Keratinocyte (primary cell): ENCODE measurements at regions not wholly inside any gene's neighbourhood (a gene's known extent, or its start where the extent isn't known, plus 50 kb on each side); places are given as distances from the start of the nearest gene placed in this dataset.

ENCODE experiments used
- DNase-seq: peaks from one replicate; pipeline ENCODE4 v3.0.0-alpha.2; 2011; ENCODE audit warnings: low read depth, missing footprints, low spot score
- FAIRE-seq: peaks from 2 replicates; lab custom pipeline; 2011; peaks lifted over from hg19 to GRCh38; lab: Jason Lieb, UNC
- H2AFZ ChIP-seq: 2 replicates; pipeline ENCODE4 v1.6.0; 2012; ENCODE audit warnings: low read length, control low read depth, inconsistent platforms; ENCODE audit not compliant: control insufficient read depth
- H3K27ac ChIP-seq: 2 replicates; pipeline ENCODE4 v1.5.1; 2011; ENCODE audit warnings: low read length; ENCODE audit not compliant: control insufficient read depth, insufficient read depth
- H3K27me3 ChIP-seq: 3 replicates; pipeline ENCODE4 v1.6.0; 2011; ENCODE audit warnings: low read length; ENCODE audit not compliant: control insufficient read depth, insufficient read depth; ENCODE audit errors: extremely low read depth
- H3K36me3 ChIP-seq, 2 experiments: 2 replicates in 1 of 2; 3 replicates in 1 of 2; pipeline ENCODE4 v1.5.1; 2011; ENCODE audit warnings: low read length in 2 of 2, mild to moderate bottlenecking in 1 of 2; ENCODE audit not compliant: control insufficient read depth in 2 of 2, insufficient read depth in 2 of 2; ENCODE audit errors: extremely low read depth in 1 of 2
- H3K4me1 ChIP-seq: 3 replicates; pipeline ENCODE4 v1.5.1; 2011; ENCODE audit warnings: low read length; ENCODE audit not compliant: control insufficient read depth, insufficient read depth; ENCODE audit errors: extremely low read depth
- H3K4me2 ChIP-seq: 3 replicates; pipeline ENCODE4 v1.6.0; 2011; ENCODE audit warnings: low read depth, low read length; ENCODE audit not compliant: control insufficient read depth, insufficient read depth; ENCODE audit errors: extremely low read depth
- H3K4me3 ChIP-seq, 3 experiments: fragments of 200-600 bp in 1 of 3; sonication (generic) in 1 of 3; 2 replicates in 2 of 3; 3 replicates in 1 of 3; pipeline ENCODE4 v1.5.1; 2011 to 2016; ENCODE audit warnings: low read length in 3 of 3, mild to moderate bottlenecking in 3 of 3, control low read depth in 2 of 3, inconsistent platforms in 1 of 3, low read depth in 1 of 3, mixed read lengths in 1 of 3, mixed run types in 1 of 3, moderate library complexity in 1 of 3; ENCODE audit not compliant: control insufficient read depth in 2 of 3, insufficient read depth in 2 of 3; ENCODE audit errors: extremely low read depth in 1 of 3
- H3K79me2 ChIP-seq: 2 replicates; pipeline ENCODE4 v1.6.0; 2012; ENCODE audit warnings: low read length; ENCODE audit not compliant: control insufficient read depth, insufficient read depth
- H3K9ac ChIP-seq: 3 replicates; pipeline ENCODE4 v1.6.0; 2011; ENCODE audit warnings: low read length; ENCODE audit not compliant: control insufficient read depth, insufficient read depth; ENCODE audit errors: extremely low read depth
- H3K9me1 ChIP-seq: 3 replicates; pipeline ENCODE4 v1.6.0; 2011; ENCODE audit warnings: low read length; ENCODE audit not compliant: control insufficient read depth, insufficient read depth; ENCODE audit errors: extremely low read depth
- H3K9me3 ChIP-seq: 2 replicates; pipeline ENCODE4 v1.5.1; 2012; ENCODE audit warnings: low read depth, low read length; ENCODE audit not compliant: control insufficient read depth
- H4K20me1 ChIP-seq: 3 replicates; pipeline ENCODE4 v1.6.0; 2011; ENCODE audit warnings: low read length; ENCODE audit not compliant: control insufficient read depth, insufficient read depth; ENCODE audit errors: extremely low read depth
- EZH2 ChIP-seq: IDR thresholded peaks from one replicate; pipeline ENCODE4 v1.6.1; 2012; ENCODE audit warnings: inconsistent platforms, mild to moderate bottlenecking, low read length, moderate library complexity
- dilution Hi-C: fragments of 300-500 bp; cut with MboI; formaldehyde crosslinking; loops from one replicate; pipeline ENCODE4 v1.7.0; 2020; ENCODE audit warnings: low sequenced_read_pairs; ENCODE audit not compliant: extremely low pct_ligation_motif_present
- TF ChIP-seq, protein P1 (sequence below), 3 experiments: IDR thresholded peaks in 1 of 3; conservative IDR thresholded peaks in 1 of 3; optimal IDR thresholded peaks in 1 of 3; 2 replicates in 2 of 3; 3 replicates in 1 of 3; pipeline versions ENCODE3 to v1.5.1; 2011; ENCODE audit warnings: low read length in 3 of 3, mild to moderate bottlenecking in 3 of 3, moderate library complexity in 2 of 3, control low read depth in 1 of 3, inconsistent platforms in 1 of 3; ENCODE audit not compliant: insufficient read depth in 2 of 3; ENCODE audit errors: extremely low read depth in 1 of 3

DNA sequence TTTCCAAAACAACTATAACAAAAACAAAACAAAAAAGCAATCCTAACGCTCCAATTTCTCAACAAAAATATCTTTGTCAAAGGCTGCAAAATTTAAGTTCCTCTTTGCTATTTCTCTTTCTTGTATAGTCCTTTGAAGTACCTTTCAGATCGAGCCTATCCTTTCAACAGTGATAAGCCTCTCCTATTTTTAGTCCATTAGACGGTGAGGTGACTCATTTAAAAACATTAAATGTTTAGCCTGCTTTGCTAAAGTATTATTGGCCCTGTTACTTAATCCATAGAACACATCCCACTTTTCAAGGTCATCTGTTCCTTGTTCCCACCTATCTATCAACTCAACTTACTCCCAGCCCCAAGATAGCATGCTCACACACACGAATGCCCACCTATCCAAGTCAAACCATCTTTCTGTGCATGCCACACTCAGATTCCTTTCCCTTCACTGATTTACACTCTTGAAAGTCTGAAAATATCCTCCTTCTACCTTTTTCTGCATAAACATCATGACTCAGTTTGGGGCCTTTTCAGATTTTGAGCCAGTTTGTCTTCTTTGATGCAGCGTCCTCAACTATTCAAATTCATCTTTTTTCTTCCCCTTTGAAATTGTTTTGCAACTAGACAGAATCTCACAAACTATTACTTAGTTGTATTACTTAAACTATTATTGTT lies 224.9 kb upstream of the TMEM229A start:
- FAIRE-seq = peak; percentile 32
- Histone ChIP-seq H3K27ac (no peak overlapping the region), H3K4me1 (no peaks in the 10 kb centered on the region)

DNA sequence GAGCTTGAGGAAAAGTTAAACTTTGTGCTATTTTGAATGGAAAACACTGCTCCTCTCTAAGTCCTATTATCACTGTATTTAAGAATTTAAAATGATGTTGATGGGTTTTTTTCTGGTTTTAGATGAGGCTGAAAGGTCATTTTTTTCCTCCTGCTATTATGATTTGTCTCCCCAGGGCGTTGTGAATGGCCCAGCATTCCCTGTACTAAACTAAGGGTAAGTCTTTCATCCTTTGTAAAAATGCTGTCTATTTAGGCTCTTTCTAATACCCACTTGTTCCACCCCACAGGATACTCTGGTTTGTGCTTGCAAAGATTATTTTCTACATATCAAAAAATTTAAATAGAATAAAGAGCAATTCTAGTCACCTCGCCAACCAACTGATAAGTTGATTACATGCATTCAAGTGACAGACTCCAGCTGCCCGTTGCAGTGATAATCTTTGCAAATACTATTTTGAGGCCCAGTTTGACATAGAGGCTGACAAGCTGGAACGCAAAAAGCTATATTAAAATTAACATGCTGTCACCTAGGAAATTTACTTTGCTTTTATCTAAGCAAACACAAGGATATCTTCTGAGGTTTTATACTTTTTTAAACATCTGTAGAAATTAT lies 222.3 kb upstream of the TMEM229A start:
- no peak overlapping the region for H3K9ac ChIP-seq
- TF ChIP-seq EZH2 = no peak
- TF ChIP-seq, protein P1, sequence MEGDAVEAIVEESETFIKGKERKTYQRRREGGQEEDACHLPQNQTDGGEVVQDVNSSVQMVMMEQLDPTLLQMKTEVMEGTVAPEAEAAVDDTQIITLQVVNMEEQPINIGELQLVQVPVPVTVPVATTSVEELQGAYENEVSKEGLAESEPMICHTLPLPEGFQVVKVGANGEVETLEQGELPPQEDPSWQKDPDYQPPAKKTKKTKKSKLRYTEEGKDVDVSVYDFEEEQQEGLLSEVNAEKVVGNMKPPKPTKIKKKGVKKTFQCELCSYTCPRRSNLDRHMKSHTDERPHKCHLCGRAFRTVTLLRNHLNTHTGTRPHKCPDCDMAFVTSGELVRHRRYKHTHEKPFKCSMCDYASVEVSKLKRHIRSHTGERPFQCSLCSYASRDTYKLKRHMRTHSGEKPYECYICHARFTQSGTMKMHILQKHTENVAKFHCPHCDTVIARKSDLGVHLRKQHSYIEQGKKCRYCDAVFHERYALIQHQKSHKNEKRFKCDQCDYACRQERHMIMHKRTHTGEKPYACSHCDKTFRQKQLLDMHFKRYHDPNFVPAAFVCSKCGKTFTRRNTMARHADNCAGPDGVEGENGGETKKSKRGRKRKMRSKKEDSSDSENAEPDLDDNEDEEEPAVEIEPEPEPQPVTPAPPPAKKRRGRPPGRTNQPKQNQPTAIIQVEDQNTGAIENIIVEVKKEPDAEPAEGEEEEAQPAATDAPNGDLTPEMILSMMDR (optimal IDR thresholded peaks at IDR 0.05 in 1 of 3, IDR thresholded peaks at IDR 0.05 in 1 of 3, conservative IDR thresholded peaks at IDR 0.05 in 1 of 3; ENCODE audit: extremely low read depth in 1 of 3, insufficient read depth in 2 of 3, low read length in 3 of 3) = no peak
- H3K4me2 ChIP-seq = no peak overlapping the region
- no peaks in the 10 kb centered on the region for H4K20me1 ChIP-seq
- H3K79me2 ChIP-seq = no peaks in the 10 kb centered on the region
- FAIRE-seq = no peak
- no peak overlapping the region for H3K4me3 ChIP-seq
- H3K9me1 ChIP-seq = no peaks in the 10 kb centered on the region
- H3K27ac ChIP-seq = no peak overlapping the region
- H2AFZ ChIP-seq = no peak overlapping the region
- dilution Hi-C loops = no loop called here
- H3K27me3 ChIP-seq = no peaks in the 10 kb centered on the region
- no peaks in the 10 kb centered on the region for H3K4me1 ChIP-seq
- H3K36me3 ChIP-seq = no peaks in the 10 kb centered on the region
- DNase-seq = no peak
- H3K9me3 ChIP-seq = no peaks in the 10 kb centered on the region

More for the DNA sequence above, 224.9 kb upstream of the TMEM229A start:
- Histone ChIP-seq H3K27me3 (peaks cover 3% of the 10 kb centered on the region), H3K9ac (no peak overlapping the region), H3K4me2 (no peak overlapping the region), H3K4me3 (no peak overlapping the region), H3K36me3 (no peaks in the 10 kb centered on the region), H4K20me1 (no peaks in the 10 kb centered on the region), H2AFZ (peak overlapping the region; percentile 56), H3K79me2 (no peaks in the 10 kb centered on the region), H3K9me1 (no peaks in the 10 kb centered on the region), H3K9me3 (no peaks in the 10 kb centered on the region)
- no peak for DNase-seq
- TF ChIP-seq, protein P1 (optimal IDR thresholded peaks at IDR 0.05 in 1 of 3, IDR thresholded peaks at IDR 0.05 in 1 of 3, conservative IDR thresholded peaks at IDR 0.05 in 1 of 3; ENCODE audit: extremely low read depth in 1 of 3, insufficient read depth in 2 of 3, low read length in 3 of 3) = no peak
- dilution Hi-C loops = no loop called here
